Activated naive CD4-positive, alpha-beta T cell treated with anti-CD3 and anti-CD28 coated beads, Interleukin-2, amount 10 ng/mL, durations not matched to agents 7 days and 5 days (primary cell): ENCODE measurements at regions not wholly inside any gene's neighbourhood (a gene's known extent, or its start where the extent isn't known, plus 50 kb on each side); places are given as distances from the start of the nearest gene placed in this dataset.

ENCODE experiments used
- CTCF ChIA-PET: fragments of 350-600 bp; sonication (Branson Sonifier 250); formaldehyde crosslinking; loops from one replicate; lab custom pipeline; 2021; ENCODE audit warnings: antibody characterized with exemption; lab: Charles Lee
- DNase-seq: peaks from one replicate; pipeline ENCODE4 v3.0.0-alpha.2; 2020
- H3K27ac Mint-ChIP-seq: one replicate; pipeline ENCODE4 v1.8.0; 2021; ENCODE audit warnings: mild to moderate bottlenecking, moderate library complexity, mixed read lengths
- H3K27me3 Mint-ChIP-seq: one replicate; pipeline ENCODE4 v1.8.0; 2021; ENCODE audit warnings: mild to moderate bottlenecking, mixed read lengths
- H3K36me3 Mint-ChIP-seq: one replicate; pipeline ENCODE4 v1.8.0; 2021; ENCODE audit warnings: mixed read lengths
- H3K4me1 Mint-ChIP-seq: one replicate; pipeline ENCODE4 v1.8.0; 2021; ENCODE audit warnings: mixed read lengths
- H3K4me3 Mint-ChIP-seq: one replicate; pipeline ENCODE4 v1.8.0; 2021; ENCODE audit warnings: mild to moderate bottlenecking, moderate library complexity, mixed read lengths
- H3K9me3 Mint-ChIP-seq: one replicate; pipeline ENCODE4 v1.8.0; 2021; ENCODE audit warnings: mixed read lengths

DNA sequence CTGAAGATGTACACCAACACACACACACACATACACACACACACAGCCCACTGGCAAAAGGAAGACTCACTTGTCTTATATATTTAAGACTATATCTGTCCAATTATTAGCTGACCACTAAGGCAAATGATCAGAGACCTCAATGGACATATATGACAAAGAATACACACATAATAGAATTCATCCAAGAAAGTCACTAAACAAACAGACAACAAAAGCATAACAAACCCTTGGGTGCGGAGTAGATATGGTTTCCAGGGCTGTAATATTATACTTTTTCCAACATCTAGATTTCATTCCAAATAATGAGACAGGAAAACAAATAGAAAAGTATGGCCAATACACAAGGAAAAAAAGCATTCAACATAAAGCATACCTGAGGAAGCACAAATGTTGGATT, 72.3 kb upstream of the PRICKLE2 start:
- no peaks in the 10 kb centered on the region for H3K4me1 Mint-ChIP-seq
- CTCF ChIA-PET = no interaction called here
- H3K27me3 Mint-ChIP-seq = no peaks in the 10 kb centered on the region
- no peak overlapping the region for H3K27ac Mint-ChIP-seq
- DNase-seq = no peak
- no peak overlapping the region for H3K4me3 Mint-ChIP-seq
- H3K36me3 Mint-ChIP-seq = no peaks in the 10 kb centered on the region
- peaks cover 4% of the 10 kb centered on the region for H3K9me3 Mint-ChIP-seq

- no peak overlapping the region for H3K4me3 Mint-ChIP-seq
- DNase-seq = no peak
- CTCF ChIA-PET = no interaction called here
- H3K36me3 Mint-ChIP-seq = no peaks in the 10 kb centered on the region
- H3K27me3 Mint-ChIP-seq = no peaks in the 10 kb centered on the region
- H3K27ac Mint-ChIP-seq = no peak overlapping the region
- H3K4me1 Mint-ChIP-seq = no peaks in the 10 kb centered on the region
- H3K9me3 Mint-ChIP-seq = peaks cover 4% of the 10 kb centered on the region
Measured at GRCh38 chr3:64295594-64295993, 70.3 kb upstream of the PRICKLE2 start.

DNA sequence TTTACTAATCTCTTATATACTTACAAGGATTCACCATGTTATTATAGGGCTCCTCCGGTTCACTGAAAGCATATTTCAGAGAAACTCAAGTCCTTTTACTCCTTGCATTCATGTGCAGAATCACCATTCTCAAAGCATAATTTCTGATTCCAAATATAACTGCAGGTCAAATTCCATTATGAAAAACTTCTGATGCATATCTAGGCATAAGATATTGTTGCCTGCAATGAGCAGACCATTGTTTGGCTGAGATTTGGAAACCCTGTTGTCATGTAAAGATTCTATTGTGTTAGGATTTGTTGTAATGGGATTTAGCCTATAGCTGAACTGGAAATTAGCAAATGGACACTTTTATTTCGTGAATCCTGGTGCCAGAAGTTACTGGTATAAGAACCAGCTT, 69.5 kb upstream of the PRICKLE2 start:
- Mint-ChIP-seq H3K27ac (no peak overlapping the region), H3K4me3 (no peak overlapping the region), H3K4me1 (no peaks in the 10 kb centered on the region), H3K9me3 (peaks cover 4% of the 10 kb centered on the region), H3K27me3 (no peaks in the 10 kb centered on the region), H3K36me3 (no peaks in the 10 kb centered on the region)
- CTCF ChIA-PET = no interaction called here
- DNase-seq = no peak

DNA sequence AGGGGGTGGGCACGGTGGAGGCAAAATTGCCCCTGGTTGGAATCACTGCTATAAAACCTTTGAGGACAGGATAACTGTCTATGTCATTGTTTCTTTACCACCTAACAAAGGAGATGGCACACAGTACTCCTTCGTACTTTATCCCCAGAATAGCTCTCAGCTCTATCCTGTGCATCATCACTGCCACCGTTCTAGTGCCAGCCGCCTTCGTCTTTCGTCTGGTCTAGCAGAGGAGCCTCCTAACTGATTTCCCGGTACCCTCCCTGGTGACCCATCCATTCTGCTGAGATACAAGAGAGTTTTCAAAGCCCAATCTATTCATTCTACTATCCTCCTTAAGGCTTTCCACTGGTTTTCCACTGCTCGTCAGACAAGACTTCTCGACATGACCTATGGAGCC, 67.9 kb upstream of the PRICKLE2 start:
- CTCF ChIA-PET = no interaction called here
- Mint-ChIP-seq H3K36me3 (no peaks in the 10 kb centered on the region), H3K27ac (no peak overlapping the region), H3K4me1 (no peaks in the 10 kb centered on the region), H3K4me3 (no peak overlapping the region), H3K27me3 (no peaks in the 10 kb centered on the region), H3K9me3 (peaks cover 4% of the 10 kb centered on the region)
- DNase-seq = no peak

DNA sequence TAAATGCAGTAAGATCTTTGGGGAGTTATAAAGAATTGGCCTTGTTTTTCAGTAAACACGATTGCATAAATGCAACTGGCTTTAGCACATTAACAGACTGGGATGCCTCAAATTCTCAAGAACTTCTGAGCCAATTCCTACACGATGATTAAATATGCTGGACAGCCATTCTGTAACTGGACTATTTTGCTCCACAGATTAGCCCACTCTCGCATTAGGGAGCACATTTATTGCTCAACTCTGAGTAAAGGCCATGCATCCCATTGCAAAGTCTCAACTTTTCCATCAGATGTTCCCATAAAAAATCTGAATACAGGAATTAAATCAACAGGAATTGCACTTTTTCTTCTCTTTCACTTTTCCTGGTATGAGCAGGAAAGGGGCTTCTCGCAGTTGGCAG, 66.7 kb upstream of the PRICKLE2 start:
- Mint-ChIP-seq H3K36me3 (no peaks in the 10 kb centered on the region), H3K27ac (no peak overlapping the region), H3K9me3 (no peaks in the 10 kb centered on the region), H3K4me1 (no peaks in the 10 kb centered on the region), H3K4me3 (no peak overlapping the region), H3K27me3 (no peaks in the 10 kb centered on the region)
- CTCF ChIA-PET = no interaction called here
- DNase-seq = no peak

- no peak for DNase-seq
- CTCF ChIA-PET = no interaction called here
- Mint-ChIP-seq H3K36me3 (no peaks in the 10 kb centered on the region), H3K4me1 (no peaks in the 10 kb centered on the region), H3K9me3 (no peaks in the 10 kb centered on the region), H3K27ac (no peak overlapping the region), H3K4me3 (no peak overlapping the region), H3K27me3 (no peaks in the 10 kb centered on the region)
Measured at GRCh38 chr3:64291345-64291744, 66.1 kb upstream of the PRICKLE2 start.

DNA sequence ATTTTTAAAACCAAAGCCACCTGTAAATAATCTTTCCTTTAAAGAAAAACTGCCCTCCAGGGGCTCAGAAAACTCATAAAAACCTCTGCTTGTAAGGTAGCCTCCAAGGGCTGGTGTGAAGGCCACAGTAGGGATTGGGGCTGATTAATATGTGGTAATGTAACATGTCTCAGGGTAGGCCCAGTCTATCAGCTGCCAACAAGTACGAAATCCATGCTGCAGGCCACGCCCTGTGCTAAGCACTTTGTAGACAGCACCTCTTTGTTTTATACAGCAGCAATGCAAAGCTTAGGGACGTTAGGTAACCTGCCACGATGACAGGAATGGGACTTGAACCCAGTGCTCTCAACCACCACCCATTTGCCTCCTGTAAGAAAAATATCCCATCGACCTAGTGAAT, 65.6 kb upstream of the PRICKLE2 start:
- H3K4me1 Mint-ChIP-seq = no peaks in the 10 kb centered on the region
- H3K27me3 Mint-ChIP-seq = no peaks in the 10 kb centered on the region
- H3K9me3 Mint-ChIP-seq = no peaks in the 10 kb centered on the region
- DNase-seq = no peak
- H3K27ac Mint-ChIP-seq = no peak overlapping the region
- no peak overlapping the region for H3K4me3 Mint-ChIP-seq
- no peaks in the 10 kb centered on the region for H3K36me3 Mint-ChIP-seq
- CTCF ChIA-PET = no interaction called here

- no peaks in the 10 kb centered on the region for H3K9me3 Mint-ChIP-seq
- no peak overlapping the region for H3K4me3 Mint-ChIP-seq
- H3K27ac Mint-ChIP-seq = no peak overlapping the region
- no peaks in the 10 kb centered on the region for H3K27me3 Mint-ChIP-seq
- DNase-seq = no peak
- CTCF ChIA-PET = no interaction called here
- no peaks in the 10 kb centered on the region for H3K4me1 Mint-ChIP-seq
- no peaks in the 10 kb centered on the region for H3K36me3 Mint-ChIP-seq
Measured at GRCh38 chr3:64290161-64290560, 64.9 kb upstream of the PRICKLE2 start.

GRCh38 chr3:64289622-64290021, 64.4 kb upstream of the PRICKLE2 start:
- H3K27ac Mint-ChIP-seq = no peak overlapping the region
- H3K4me1 Mint-ChIP-seq = no peaks in the 10 kb centered on the region
- no peaks in the 10 kb centered on the region for H3K36me3 Mint-ChIP-seq
- no peaks in the 10 kb centered on the region for H3K9me3 Mint-ChIP-seq
- no peaks in the 10 kb centered on the region for H3K27me3 Mint-ChIP-seq
- H3K4me3 Mint-ChIP-seq = no peak overlapping the region
- DNase-seq = no peak
- CTCF ChIA-PET = no interaction called here

- CTCF ChIA-PET = no interaction called here
- no peak for DNase-seq
- Mint-ChIP-seq H3K9me3 (no peaks in the 10 kb centered on the region), H3K27ac (no peak overlapping the region), H3K4me3 (no peak overlapping the region), H3K27me3 (no peaks in the 10 kb centered on the region), H3K4me1 (no peaks in the 10 kb centered on the region), H3K36me3 (no peaks in the 10 kb centered on the region)
Measured at GRCh38 chr3:64278625-64279024, 53.4 kb upstream of the PRICKLE2 start.

- no peaks in the 10 kb centered on the region for H3K27me3 Mint-ChIP-seq
- H3K4me1 Mint-ChIP-seq = no peaks in the 10 kb centered on the region
- no peaks in the 10 kb centered on the region for H3K36me3 Mint-ChIP-seq
- CTCF ChIA-PET = no interaction called here
- DNase-seq = no peak
- H3K9me3 Mint-ChIP-seq = no peaks in the 10 kb centered on the region
- H3K27ac Mint-ChIP-seq = no peak overlapping the region
- no peak overlapping the region for H3K4me3 Mint-ChIP-seq
Measured at GRCh38 chr3:64276131-64276530, 50.9 kb upstream of the PRICKLE2 start.
